ENCODE measurements at regions not wholly inside any gene's neighbourhood (a gene's known extent, or its start where the extent isn't known, plus 50 kb on each side); places are given as distances from the start of the nearest gene placed in this dataset.

DNA sequence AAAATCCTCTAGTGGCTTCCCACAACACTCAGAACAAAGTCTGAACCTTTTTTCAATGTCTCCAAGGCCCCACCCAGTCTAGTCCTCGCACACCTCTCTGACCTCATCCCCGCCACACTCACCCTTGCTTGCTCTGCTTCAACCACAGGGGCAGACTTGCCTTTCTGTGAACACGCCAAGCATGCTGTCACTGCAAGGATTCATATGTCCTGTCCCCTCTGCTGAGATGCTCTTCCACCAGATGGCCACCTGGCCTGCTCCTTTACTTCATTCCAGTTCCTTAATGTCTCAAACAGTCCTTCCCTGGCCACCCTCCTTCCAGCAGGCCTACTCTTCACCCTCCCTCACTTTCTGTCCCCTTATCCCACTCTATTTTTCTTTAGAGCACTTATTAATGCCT lies 60.6 kb upstream of the ARHGAP20 start:
- TF ChIP-seq, protein P1, sequence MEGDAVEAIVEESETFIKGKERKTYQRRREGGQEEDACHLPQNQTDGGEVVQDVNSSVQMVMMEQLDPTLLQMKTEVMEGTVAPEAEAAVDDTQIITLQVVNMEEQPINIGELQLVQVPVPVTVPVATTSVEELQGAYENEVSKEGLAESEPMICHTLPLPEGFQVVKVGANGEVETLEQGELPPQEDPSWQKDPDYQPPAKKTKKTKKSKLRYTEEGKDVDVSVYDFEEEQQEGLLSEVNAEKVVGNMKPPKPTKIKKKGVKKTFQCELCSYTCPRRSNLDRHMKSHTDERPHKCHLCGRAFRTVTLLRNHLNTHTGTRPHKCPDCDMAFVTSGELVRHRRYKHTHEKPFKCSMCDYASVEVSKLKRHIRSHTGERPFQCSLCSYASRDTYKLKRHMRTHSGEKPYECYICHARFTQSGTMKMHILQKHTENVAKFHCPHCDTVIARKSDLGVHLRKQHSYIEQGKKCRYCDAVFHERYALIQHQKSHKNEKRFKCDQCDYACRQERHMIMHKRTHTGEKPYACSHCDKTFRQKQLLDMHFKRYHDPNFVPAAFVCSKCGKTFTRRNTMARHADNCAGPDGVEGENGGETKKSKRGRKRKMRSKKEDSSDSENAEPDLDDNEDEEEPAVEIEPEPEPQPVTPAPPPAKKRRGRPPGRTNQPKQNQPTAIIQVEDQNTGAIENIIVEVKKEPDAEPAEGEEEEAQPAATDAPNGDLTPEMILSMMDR (IDR thresholded peaks at IDR 0.05) = no peak
- WGBS, 2 donors = 95 to 98% methylated on average over 3 of the region's 3 CpGs
- no peak overlapping the region for H3K4me3 ChIP-seq (replicated peaks in 1 of 3)
- no peaks in the 10 kb centered on the region for H3K36me3 ChIP-seq
- H3K4me1 ChIP-seq = peaks cover 4 to 8% of the 10 kb centered on the region in 2 donors
- no peak for DNase-seq
- no peaks in the 10 kb centered on the region for H3K9me3 ChIP-seq
- H3K27ac ChIP-seq = no peak overlapping the region
- no peaks in the 10 kb centered on the region for H3K27me3 ChIP-seq
- intact Hi-C loops (cut with DNase I) = no loop called here

DNA sequence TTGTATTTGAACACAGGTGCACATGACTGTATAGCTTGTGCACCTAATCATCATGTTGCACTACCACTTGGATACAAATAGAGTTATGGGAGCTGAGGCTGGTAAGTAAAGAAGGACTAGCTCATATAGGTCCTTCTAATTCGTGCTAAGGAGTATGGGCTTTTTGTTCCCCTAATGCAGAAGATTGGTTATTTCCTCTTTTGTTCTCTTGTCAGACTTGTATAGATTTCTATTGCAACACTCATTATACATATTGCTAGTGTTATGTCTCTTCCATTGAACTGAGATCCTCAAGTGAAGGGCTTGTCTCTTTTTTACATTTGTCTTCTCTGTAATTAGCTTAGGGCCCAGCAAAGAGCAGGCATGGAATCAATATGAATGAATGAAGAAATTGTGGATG lies 54.1 kb upstream of the ARHGAP20 start:
- H3K4me3 ChIP-seq (replicated peaks in 1 of 3) = no peak overlapping the region
- intact Hi-C loops (cut with DNase I) = no loop called here
- H3K36me3 ChIP-seq = no peaks in the 10 kb centered on the region
- no peak overlapping the region for H3K27ac ChIP-seq
- no peaks in the 10 kb centered on the region for H3K27me3 ChIP-seq
- WGBS, 2 donors = 42 to 48% methylated on average over 1 of the region's 1 CpG
- TF ChIP-seq, protein P1 (IDR thresholded peaks at IDR 0.05) = no peak
- no peak for TF ChIP-seq POLR2A (IDR thresholded peaks at IDR 0.05)
- no peak for DNase-seq
- no peaks in the 10 kb centered on the region for H3K9me3 ChIP-seq
- peaks cover 23 to 28% of the 10 kb centered on the region in 2 donors for H3K4me1 ChIP-seq

DNA sequence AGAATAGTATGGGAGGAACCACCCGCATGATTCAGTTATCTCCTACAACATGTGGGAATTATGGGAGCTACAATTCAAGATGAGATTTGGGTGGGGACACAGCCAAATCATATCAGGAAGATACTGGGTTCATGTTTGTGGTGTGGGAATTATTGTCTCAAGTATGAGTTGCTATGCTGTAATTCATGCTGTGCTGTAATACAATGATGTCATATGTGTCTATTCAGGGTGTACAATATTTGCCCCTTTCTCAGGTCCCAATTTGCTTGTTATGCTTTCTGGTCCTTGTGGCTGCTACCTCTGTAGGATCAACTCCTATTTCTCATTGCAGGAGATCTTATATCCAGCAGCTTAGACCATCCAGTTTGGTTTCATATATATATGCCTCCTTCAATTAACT lies 52.2 kb upstream of the ARHGAP20 start:
- intact Hi-C loops (cut with DNase I) = no loop called here
- 92 to 95% methylated on average over 1 of the region's 1 CpG for WGBS, 2 donors

GRCh38 chr11:110763249-110764011 lies 51.2 kb upstream of the ARHGAP20 start:
- Histone ChIP-seq H3K4me1 (peaks cover 28 to 42% of the 10 kb centered on the region in 2 donors), H3K36me3 (no peaks in the 10 kb centered on the region), H3K4me3 (replicated peaks in 1 of 3) (no peak overlapping the region), H3K27ac (peak overlapping the region; percentile 69 to 77 (median 77)), H3K9me3 (no peaks in the 10 kb centered on the region), H3K27me3 (no peaks in the 10 kb centered on the region)
- DNase-seq = peak; percentile 78 to 86
- intact Hi-C loops (cut with DNase I) = no loop called here
- TF ChIP-seq, protein P1 (IDR thresholded peaks at IDR 0.05) = no peak
- no peak for TF ChIP-seq POLR2A (IDR thresholded peaks at IDR 0.05)
- WGBS, 2 donors = 5 to 19% methylated on average over 2 of the region's 2 CpGs

More for the DNA sequence above, 52.2 kb upstream of the ARHGAP20 start:
- Histone ChIP-seq H3K4me1 (peaks cover 26 to 42% of the 10 kb centered on the region in 2 donors), H3K36me3 (no peaks in the 10 kb centered on the region), H3K27ac (peak overlapping the region in 1 of 3 donors; percentile 77), H3K4me3 (replicated peaks in 1 of 3) (no peak overlapping the region), H3K27me3 (no peaks in the 10 kb centered on the region), H3K9me3 (no peaks in the 10 kb centered on the region)
- DNase-seq = no peak
- TF ChIP-seq, protein P1 (IDR thresholded peaks at IDR 0.05) = no peak
- TF ChIP-seq POLR2A (IDR thresholded peaks at IDR 0.05) = no peak

DNA sequence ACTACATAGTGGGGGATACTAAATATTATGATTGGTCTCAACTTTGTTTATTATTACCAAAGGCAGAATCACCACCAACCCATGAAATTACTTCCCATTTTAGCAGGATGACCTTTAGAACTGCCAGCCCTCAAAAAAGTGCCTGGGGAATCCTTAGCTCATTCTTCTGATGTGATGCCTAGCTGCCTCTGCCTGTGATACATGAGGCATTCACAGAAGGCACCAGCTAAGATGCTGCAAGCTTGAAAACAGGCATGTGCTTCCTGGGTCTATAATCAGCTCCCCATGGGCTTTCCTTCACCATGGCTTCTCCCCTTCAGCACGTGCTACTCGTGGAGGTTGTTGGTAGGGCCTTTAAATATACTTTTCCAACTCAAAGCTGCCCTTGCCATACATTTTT lies 50.4 kb upstream of the ARHGAP20 start:
- Histone ChIP-seq H3K9me3 (no peaks in the 10 kb centered on the region), H3K36me3 (no peaks in the 10 kb centered on the region), H3K27me3 (no peaks in the 10 kb centered on the region), H3K27ac (peak overlapping the region; percentile 69 to 77 (median 77)), H3K4me3 (replicated peaks in 1 of 3) (no peak overlapping the region), H3K4me1 (peaks cover 28 to 42% of the 10 kb centered on the region in 2 donors)
- no peak for DNase-seq
- WGBS, 2 donors = 57 to 81% methylated on average over 2 of the region's 2 CpGs
- intact Hi-C loops (cut with DNase I) = no loop called here
- no peak for TF ChIP-seq POLR2A (IDR thresholded peaks at IDR 0.05)
- TF ChIP-seq, protein P1 (IDR thresholded peaks at IDR 0.05) = no peak

All from thyroid gland (tissue), 4 donors.